Nephron (organoid): ENCODE measurements at regions not wholly inside any gene's neighbourhood (a gene's known extent, or its start where the extent isn't known, plus 50 kb on each side); places are given as distances from the start of the nearest gene placed in this dataset.

Experiments
- H3K27ac Mint-ChIP-seq, 3 experiments: 2 replicates each; pipeline ENCODE4 v1.8.0; 2020; ENCODE audit warnings: mixed read lengths in 3 of 3, mild to moderate bottlenecking in 2 of 3, moderate library complexity in 1 of 3
- H3K27me3 Mint-ChIP-seq: 2 replicates; pipeline ENCODE4 v1.8.0; 2021; ENCODE audit warnings: low read depth, mild to moderate bottlenecking, moderate library complexity, mixed read lengths
- H3K36me3 Mint-ChIP-seq: 2 replicates; pipeline ENCODE4 v1.8.0; 2020; ENCODE audit warnings: low read depth, mixed read lengths
- H3K4me1 Mint-ChIP-seq: 2 replicates; pipeline ENCODE4 v1.8.0; 2020; ENCODE audit warnings: mixed read lengths
- H3K4me3 Mint-ChIP-seq, 3 experiments: 2 replicates each; pipeline ENCODE4 v1.8.0; 2020; ENCODE audit warnings: mild to moderate bottlenecking in 3 of 3, mixed read lengths in 3 of 3, moderate library complexity in 2 of 3
- H3K9me3 Mint-ChIP-seq: 2 replicates; pipeline ENCODE4 v1.8.0; 2020; ENCODE audit warnings: mixed read lengths
- CTCF ChIP-seq, 3 experiments: fragments of 200-600 bp; sonication (generic); IDR thresholded peaks; one replicate each; pipeline ENCODE4 v1.5.0; 2021; ENCODE audit warnings: antibody characterized with exemption in 3 of 3; ENCODE audit not compliant: unreplicated experiment in 3 of 3

DNA sequence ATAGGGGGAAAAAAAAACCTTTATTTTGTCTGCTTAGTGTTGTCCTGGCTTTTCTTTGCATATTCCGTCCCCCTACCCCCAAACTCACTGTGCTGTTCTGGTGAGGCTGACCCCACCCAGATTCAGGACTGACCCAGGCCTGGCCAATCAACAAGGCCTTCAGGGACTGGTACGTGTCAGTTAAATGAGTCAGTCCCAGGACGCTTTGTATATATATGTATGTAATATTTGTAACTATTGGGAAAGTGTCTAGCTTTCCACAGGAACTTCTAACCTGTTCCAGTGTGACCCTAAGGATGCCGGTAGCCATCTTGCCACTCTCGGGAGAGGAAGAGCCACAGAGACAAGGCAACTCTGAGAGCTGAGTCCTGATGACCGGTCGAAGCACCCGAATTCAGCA, 107.4 kb downstream of the VCPKMT start:
- Mint-ChIP-seq H3K27ac (no peak overlapping the region), H3K9me3 (no peaks in the 10 kb centered on the region), H3K27me3 (peaks cover 11% of the 10 kb centered on the region), H3K4me3 (no peak overlapping the region), H3K36me3 (no peaks in the 10 kb centered on the region), H3K4me1 (no peaks in the 10 kb centered on the region)
- no peak for TF ChIP-seq CTCF (IDR thresholded peaks at IDR 0.05; ENCODE audit: unreplicated experiment in 3 of 3)

DNA sequence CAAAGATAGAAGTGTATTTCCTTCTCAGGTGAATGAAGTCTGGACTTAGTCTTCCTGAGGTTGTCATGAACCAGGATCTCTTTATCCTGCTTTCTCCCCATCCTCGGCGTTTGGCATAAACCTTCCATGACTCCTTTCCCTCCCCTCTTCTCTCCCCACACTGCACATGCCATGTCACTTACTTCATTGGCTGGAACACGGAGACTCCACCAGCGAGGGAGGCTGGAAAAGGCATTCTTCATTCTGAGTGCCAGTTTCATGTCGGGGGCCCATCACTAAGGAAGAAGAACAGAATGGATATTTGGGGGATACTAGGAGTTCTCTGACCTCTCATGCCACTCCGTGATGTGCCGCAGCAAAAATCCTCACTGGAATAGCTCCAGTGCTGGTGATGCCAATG, 105.6 kb downstream of the VCPKMT start:
- H3K27ac Mint-ChIP-seq: no peak overlapping the region
- H3K9me3 Mint-ChIP-seq: no peaks in the 10 kb centered on the region
- no peaks in the 10 kb centered on the region for H3K36me3 Mint-ChIP-seq
- TF ChIP-seq CTCF (IDR thresholded peaks at IDR 0.05; ENCODE audit: unreplicated experiment in 3 of 3): no peak
- no peak overlapping the region for H3K4me3 Mint-ChIP-seq
- no peaks in the 10 kb centered on the region for H3K4me1 Mint-ChIP-seq
- H3K27me3 Mint-ChIP-seq: peaks cover 11% of the 10 kb centered on the region

GRCh38 chr14:50011242-50011641, 105.1 kb downstream of the VCPKMT start:
- no peaks in the 10 kb centered on the region for H3K4me1 Mint-ChIP-seq
- peaks cover 11% of the 10 kb centered on the region for H3K27me3 Mint-ChIP-seq
- no peak for TF ChIP-seq CTCF (IDR thresholded peaks at IDR 0.05; ENCODE audit: unreplicated experiment in 3 of 3)
- H3K4me3 Mint-ChIP-seq: no peak overlapping the region
- H3K36me3 Mint-ChIP-seq: no peaks in the 10 kb centered on the region
- H3K9me3 Mint-ChIP-seq: no peaks in the 10 kb centered on the region
- no peak overlapping the region for H3K27ac Mint-ChIP-seq

- H3K9me3 Mint-ChIP-seq: no peaks in the 10 kb centered on the region
- H3K27ac Mint-ChIP-seq: no peak overlapping the region
- H3K4me3 Mint-ChIP-seq: no peak overlapping the region
- no peaks in the 10 kb centered on the region for H3K36me3 Mint-ChIP-seq
- no peaks in the 10 kb centered on the region for H3K4me1 Mint-ChIP-seq
- H3K27me3 Mint-ChIP-seq: peaks cover 7% of the 10 kb centered on the region
- no peak for TF ChIP-seq CTCF (IDR thresholded peaks at IDR 0.05; ENCODE audit: unreplicated experiment in 3 of 3)
Observed at GRCh38 chr14:50012644-50013043, 103.7 kb downstream of the VCPKMT start.

- no peaks in the 10 kb centered on the region for H3K9me3 Mint-ChIP-seq
- no peaks in the 10 kb centered on the region for H3K36me3 Mint-ChIP-seq
- peaks cover 9% of the 10 kb centered on the region for H3K27me3 Mint-ChIP-seq
- H3K4me3 Mint-ChIP-seq: no peak overlapping the region
- H3K27ac Mint-ChIP-seq: no peak overlapping the region
- peaks cover under 1% of the 10 kb centered on the region for H3K4me1 Mint-ChIP-seq
- TF ChIP-seq CTCF (IDR thresholded peaks at IDR 0.05; ENCODE audit: unreplicated experiment in 3 of 3): no peak
Observed at GRCh38 chr14:50013198-50013918, 103.0 kb downstream of the VCPKMT start.

- Mint-ChIP-seq H3K36me3 (no peaks in the 10 kb centered on the region), H3K27ac (no peak overlapping the region), H3K4me1 (peaks cover 6% of the 10 kb centered on the region), H3K4me3 (no peak overlapping the region), H3K27me3 (peaks cover 7% of the 10 kb centered on the region), H3K9me3 (no peaks in the 10 kb centered on the region)
- TF ChIP-seq CTCF (IDR thresholded peaks at IDR 0.05; ENCODE audit: unreplicated experiment in 3 of 3): no peak
Observed at GRCh38 chr14:50013934-50014333, 102.4 kb downstream of the VCPKMT start.
